ENCODE measurements at regions not wholly inside any gene's neighbourhood (a gene's known extent, or its start where the extent isn't known, plus 50 kb on each side); places are given as distances from the start of the nearest gene placed in this dataset.

DNA sequence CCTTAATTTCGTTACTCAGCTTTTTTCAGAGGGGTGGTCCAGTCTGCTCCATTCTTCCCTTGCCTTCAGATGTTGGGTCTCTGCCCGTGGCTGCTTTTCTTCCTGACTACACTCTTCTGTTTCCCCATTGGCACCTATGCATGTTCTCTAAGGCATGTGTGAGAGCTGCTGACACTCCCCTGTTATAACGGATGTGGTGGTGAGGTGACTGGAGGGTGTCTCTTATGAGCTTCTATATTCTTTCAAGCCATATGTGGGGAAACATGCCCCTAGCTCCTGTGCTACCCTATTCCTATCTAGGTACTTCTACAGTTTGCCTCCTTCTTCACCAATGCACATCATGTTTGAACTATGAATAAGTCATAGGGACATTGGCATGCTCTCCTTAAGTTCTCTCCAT is 643.2 kb downstream of the RPL10L start:
- TF ChIP-seq POLR2A (IDR thresholded peaks at IDR 0.05) (no peak), POLR2AphosphoS5 (IDR thresholded peaks at IDR 0.05; ENCODE audit: insufficient read depth in 1 of 2, low read depth in 1 of 2) (no peak)
- TF ChIP-seq, protein P1, sequence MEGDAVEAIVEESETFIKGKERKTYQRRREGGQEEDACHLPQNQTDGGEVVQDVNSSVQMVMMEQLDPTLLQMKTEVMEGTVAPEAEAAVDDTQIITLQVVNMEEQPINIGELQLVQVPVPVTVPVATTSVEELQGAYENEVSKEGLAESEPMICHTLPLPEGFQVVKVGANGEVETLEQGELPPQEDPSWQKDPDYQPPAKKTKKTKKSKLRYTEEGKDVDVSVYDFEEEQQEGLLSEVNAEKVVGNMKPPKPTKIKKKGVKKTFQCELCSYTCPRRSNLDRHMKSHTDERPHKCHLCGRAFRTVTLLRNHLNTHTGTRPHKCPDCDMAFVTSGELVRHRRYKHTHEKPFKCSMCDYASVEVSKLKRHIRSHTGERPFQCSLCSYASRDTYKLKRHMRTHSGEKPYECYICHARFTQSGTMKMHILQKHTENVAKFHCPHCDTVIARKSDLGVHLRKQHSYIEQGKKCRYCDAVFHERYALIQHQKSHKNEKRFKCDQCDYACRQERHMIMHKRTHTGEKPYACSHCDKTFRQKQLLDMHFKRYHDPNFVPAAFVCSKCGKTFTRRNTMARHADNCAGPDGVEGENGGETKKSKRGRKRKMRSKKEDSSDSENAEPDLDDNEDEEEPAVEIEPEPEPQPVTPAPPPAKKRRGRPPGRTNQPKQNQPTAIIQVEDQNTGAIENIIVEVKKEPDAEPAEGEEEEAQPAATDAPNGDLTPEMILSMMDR (IDR thresholded peaks at IDR 0.05) = no peak
- no peaks in the 10 kb centered on the region for H3K4me1 ChIP-seq
- no peak for DNase-seq (ENCODE audit: extremely low spot score in 2 of 2)
- no peaks in the 10 kb centered on the region for H3K36me3 ChIP-seq
- intact Hi-C loops (cut with DNase I) = no loop called here
- H3K4me3 ChIP-seq = no peak overlapping the region
- H3K9me3 ChIP-seq = no peaks in the 10 kb centered on the region
- H3K27me3 ChIP-seq = no peaks in the 10 kb centered on the region
- H3K27ac ChIP-seq = no peak overlapping the region

DNA sequence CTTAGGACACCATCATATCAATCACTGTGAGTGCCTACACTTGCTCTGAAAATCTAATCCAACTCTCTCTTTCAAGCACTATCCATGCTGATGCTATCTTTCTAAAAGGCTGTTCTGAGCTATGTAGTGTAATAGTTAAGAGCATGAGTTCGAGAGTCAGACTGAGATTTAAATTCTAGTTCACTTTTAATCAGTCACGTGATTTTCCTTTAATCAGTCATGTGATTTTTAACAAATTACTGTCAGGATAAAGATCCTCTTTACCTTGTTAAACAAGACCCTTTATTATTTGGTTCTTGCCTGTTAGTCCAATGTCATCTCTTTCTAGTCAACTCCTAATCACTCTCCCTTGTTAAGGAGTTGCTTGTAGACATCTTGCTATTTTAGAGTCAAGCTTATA is 653.0 kb downstream of the RPL10L start:
- no peaks in the 10 kb centered on the region for H3K4me1 ChIP-seq
- no peaks in the 10 kb centered on the region for H3K27me3 ChIP-seq
- intact Hi-C loops (cut with DNase I) = no loop called here
- H3K4me3 ChIP-seq = no peak overlapping the region
- TF ChIP-seq, protein P1 (IDR thresholded peaks at IDR 0.05) = no peak
- TF ChIP-seq POLR2AphosphoS5 (IDR thresholded peaks at IDR 0.05; ENCODE audit: insufficient read depth in 1 of 2, low read depth in 1 of 2) = no peak
- no peak for TF ChIP-seq POLR2A (IDR thresholded peaks at IDR 0.05)
- no peak for DNase-seq (ENCODE audit: extremely low spot score in 2 of 2)
- no peaks in the 10 kb centered on the region for H3K36me3 ChIP-seq
- no peaks in the 10 kb centered on the region for H3K9me3 ChIP-seq
- no peak overlapping the region for H3K27ac ChIP-seq

DNA sequence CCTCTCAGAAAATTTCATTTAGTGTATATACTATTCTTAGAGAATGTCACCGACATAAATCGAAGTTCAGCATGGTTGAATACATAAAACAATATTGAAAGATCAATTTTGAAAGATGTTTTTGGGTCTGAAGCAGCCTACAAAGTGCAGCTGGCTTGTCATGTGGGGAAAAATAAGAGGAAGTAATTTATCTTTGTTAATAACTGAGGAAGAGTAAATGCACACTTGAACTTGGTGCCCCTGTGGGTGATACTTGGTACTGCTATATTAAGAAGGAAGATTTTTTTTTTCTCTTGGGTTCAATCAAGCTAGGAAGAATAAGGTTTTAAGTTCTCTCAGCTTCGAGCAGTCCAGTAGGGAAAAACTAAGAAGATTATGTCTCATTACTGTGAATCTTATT is 661.3 kb downstream of the RPL10L start:
- no peak for DNase-seq (ENCODE audit: extremely low spot score in 2 of 2)
- Histone ChIP-seq H3K9me3 (no peaks in the 10 kb centered on the region), H3K36me3 (no peaks in the 10 kb centered on the region), H3K27me3 (no peaks in the 10 kb centered on the region), H3K4me1 (no peaks in the 10 kb centered on the region), H3K4me3 (no peak overlapping the region), H3K27ac (no peak overlapping the region)
- TF ChIP-seq, protein P1 (IDR thresholded peaks at IDR 0.05) = no peak
- TF ChIP-seq POLR2AphosphoS5 (IDR thresholded peaks at IDR 0.05; ENCODE audit: insufficient read depth in 1 of 2, low read depth in 1 of 2) (no peak), POLR2A (IDR thresholded peaks at IDR 0.05) (no peak)
- intact Hi-C loops (cut with DNase I) = no loop called here

DNA sequence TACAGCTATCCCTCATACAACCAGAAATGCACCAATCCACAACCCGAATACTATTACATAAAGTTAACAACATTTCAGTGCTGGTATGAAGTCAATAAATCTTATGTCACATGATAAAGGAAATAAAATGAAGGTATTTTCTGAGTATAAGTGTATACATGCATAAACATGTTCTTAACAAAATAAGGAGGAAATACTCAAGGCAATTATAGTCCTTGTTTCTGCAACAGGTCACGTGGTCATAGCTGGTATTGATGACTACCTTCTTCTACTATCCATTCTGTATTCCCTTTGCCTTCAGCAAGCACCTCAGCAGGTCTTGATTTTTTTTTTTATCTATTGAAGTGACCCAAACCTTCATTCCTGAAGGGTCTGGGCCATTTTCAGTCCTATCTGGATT is 675.6 kb downstream of the RPL10L start:
- TF ChIP-seq POLR2AphosphoS5 (IDR thresholded peaks at IDR 0.05; ENCODE audit: insufficient read depth in 1 of 2, low read depth in 1 of 2) (no peak), POLR2A (IDR thresholded peaks at IDR 0.05) (no peak)
- TF ChIP-seq, protein P1 (IDR thresholded peaks at IDR 0.05) = no peak
- intact Hi-C loops (cut with DNase I) = no loop called here

GRCh38 chr14:45972416-45972815 is 679.2 kb downstream of the RPL10L start:
- intact Hi-C loops (cut with DNase I) = no loop called here
- TF ChIP-seq, protein P1 (IDR thresholded peaks at IDR 0.05) = no peak
- TF ChIP-seq POLR2A (IDR thresholded peaks at IDR 0.05) (no peak), POLR2AphosphoS5 (IDR thresholded peaks at IDR 0.05; ENCODE audit: insufficient read depth in 1 of 2, low read depth in 1 of 2) (no peak)
- Histone ChIP-seq H3K27ac (no peak overlapping the region), H3K4me3 (no peak overlapping the region), H3K4me1 (no peaks in the 10 kb centered on the region), H3K9me3 (no peaks in the 10 kb centered on the region), H3K27me3 (no peaks in the 10 kb centered on the region), H3K36me3 (no peaks in the 10 kb centered on the region)
- DNase-seq (ENCODE audit: extremely low spot score in 2 of 2) = no peak

More for the DNA sequence above, 675.6 kb downstream of the RPL10L start:
- Histone ChIP-seq H3K27me3 (no peaks in the 10 kb centered on the region), H3K4me1 (no peaks in the 10 kb centered on the region), H3K27ac (no peak overlapping the region), H3K36me3 (no peaks in the 10 kb centered on the region), H3K9me3 (no peaks in the 10 kb centered on the region), H3K4me3 (no peak overlapping the region)
- DNase-seq (ENCODE audit: extremely low spot score in 2 of 2) = no peak
